ENCODE measurements at regions not wholly inside any gene's neighbourhood (a gene's known extent, or its start where the extent isn't known, plus 50 kb on each side); places are given as distances from the start of the nearest gene placed in this dataset.

DNA sequence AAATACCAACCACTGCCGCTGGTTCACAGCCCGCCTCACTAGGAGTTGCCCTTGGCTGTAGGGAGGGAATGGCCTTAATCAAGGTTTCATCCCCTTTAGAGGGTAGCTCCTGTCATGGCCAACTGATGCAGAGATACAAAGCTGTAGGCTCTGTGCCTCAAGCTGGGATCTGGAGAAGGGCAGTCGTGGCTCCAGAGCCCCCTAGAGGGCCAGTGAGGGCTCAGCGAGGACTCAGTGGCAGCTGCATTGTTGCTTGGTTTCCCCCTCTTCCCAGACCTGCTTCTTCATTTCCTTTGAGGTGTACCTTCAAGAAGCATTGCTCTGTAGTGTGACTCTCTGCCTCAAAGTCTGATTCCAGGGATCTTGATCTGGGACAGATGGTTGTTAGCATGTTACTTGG lies 302.1 kb downstream of the LPIN1 start:
- TF ChIP-seq POLR2A (IDR thresholded peaks at IDR 0.05; ENCODE audit: low read depth, low read length) (no peak), TAF1 (IDR thresholded peaks at IDR 0.05; ENCODE audit: low read depth, low read length) (no peak), POLR2AphosphoS5 (IDR thresholded peaks at IDR 0.05; ENCODE audit: low read depth, low read length) (no peak)
